Renal cortical epithelial cell (primary cell): ENCODE measurements at regions not wholly inside any gene's neighbourhood (a gene's known extent, or its start where the extent isn't known, plus 50 kb on each side); places are given as distances from the start of the nearest gene placed in this dataset.

Source experiments
- DNase-seq: peaks from one replicate; pipeline ENCODE4 v3.0.0-alpha.2; 2011; ENCODE audit warnings: low read depth

- no peak for DNase-seq
These were observed 61.1 kb upstream of the ACAN start for GRCh38 chr15:88742161-88742560.

GRCh38 chr15:88744548-88745020 is 58.7 kb upstream of the ACAN start:
- peak; percentile 11 for DNase-seq

GRCh38 chr15:88745065-88745464 is 58.2 kb upstream of the ACAN start:
- DNase-seq: no peak

DNA sequence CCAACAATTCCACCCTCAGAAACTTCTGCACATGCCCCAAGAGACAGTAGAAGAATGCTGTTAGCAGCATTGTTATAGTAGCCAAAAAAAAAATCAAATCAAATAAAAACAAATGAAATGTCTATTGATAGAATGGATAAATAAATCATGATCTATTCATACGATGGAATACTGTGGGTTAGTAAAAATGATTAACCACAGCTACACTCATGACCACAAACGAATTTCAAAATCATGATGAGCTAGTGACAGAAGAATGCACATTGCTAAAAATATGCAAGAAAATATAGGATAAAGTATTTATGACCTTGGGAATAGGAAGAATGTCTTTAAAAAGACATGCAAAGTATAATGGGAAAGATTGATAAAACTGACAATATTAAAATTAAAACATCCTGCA is 57.5 kb upstream of the ACAN start:
- DNase-seq: peak; percentile 42

GRCh38 chr15:88746451-88746850 is 56.8 kb upstream of the ACAN start:
- no peak for DNase-seq

GRCh38 chr15:88747111-88747510 is 56.1 kb upstream of the ACAN start:
- no peak for DNase-seq

- DNase-seq: no peak
These were observed 55.6 kb upstream of the ACAN start for GRCh38 chr15:88747631-88748030.

GRCh38 chr15:88748081-88748480 is 55.2 kb upstream of the ACAN start:
- DNase-seq: no peak

- no peak for DNase-seq
These were observed 54.6 kb upstream of the ACAN start for GRCh38 chr15:88748651-88749050.

- no peak for DNase-seq
These were observed 53.5 kb upstream of the ACAN start for GRCh38 chr15:88749699-88750098.

DNA sequence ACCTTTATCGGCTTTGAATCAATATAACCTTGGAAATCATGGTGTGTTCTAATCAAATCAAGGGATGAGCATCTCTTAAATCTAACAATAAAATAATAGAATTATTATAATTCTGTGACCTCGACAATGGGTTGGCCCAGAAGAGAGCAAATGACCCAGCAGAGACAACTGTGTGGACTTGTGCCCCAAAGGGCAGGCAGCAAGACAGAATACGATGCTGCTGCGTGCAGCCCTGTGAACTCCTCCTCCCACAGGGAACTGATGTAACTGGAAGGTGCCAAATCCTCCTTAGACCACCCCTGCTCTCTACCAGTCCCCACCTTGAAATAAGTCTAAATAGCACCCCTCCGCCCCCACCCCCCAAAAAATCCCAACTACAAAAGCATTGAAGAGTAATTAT is 50.7 kb upstream of the ACAN start:
- no peak for DNase-seq

DNA sequence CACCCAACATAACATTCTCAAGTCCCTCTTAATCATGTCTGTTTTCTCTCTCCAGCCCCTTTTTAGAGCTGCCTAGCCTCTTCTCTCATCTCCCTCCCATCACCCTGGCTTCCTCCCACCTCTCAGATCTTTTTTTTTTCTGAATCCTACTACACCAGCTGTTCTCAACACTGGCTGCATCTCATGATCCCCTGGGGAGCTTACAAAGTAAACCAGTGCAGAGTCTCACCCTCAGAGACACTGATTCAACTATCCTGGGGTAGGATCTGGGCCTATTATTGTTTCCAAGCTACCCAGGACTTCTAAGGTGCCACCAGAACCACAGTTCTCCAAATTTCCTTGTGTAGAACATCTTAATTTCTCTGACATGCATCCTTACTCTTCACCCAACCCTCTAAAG is 50.3 kb upstream of the ACAN start:
- no peak for DNase-seq
